ENCODE measurements at regions not wholly inside any gene's neighbourhood (a gene's known extent, or its start where the extent isn't known, plus 50 kb on each side); places are given as distances from the start of the nearest gene placed in this dataset.

DNA sequence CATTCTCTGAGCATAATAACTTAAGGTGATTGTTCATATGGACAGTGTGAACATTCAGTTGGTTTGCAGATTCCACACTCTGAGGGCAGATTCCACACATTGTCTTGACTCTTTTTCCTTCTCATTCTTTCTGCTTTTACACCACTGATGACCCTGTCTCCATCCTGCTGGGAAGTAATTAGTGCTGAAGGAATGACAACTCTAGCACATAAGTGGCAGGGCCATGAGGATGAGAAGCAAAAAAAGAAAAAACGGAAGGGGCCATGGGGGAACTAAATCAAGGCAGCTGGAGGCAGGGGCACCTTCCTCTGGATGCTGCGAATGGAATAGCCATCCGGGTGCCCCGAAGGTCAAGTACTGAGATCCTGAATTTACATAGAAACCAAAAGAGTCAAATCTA lies 944.0 kb downstream of the KCNJ2 start:
- H3K36me3 ChIP-seq (ENCODE audit: insufficient read depth, low read length), result no peaks in the 10 kb centered on the region
- no peak overlapping the region for H3K4me3 ChIP-seq (ENCODE audit: low read length)
- H3K4me1 ChIP-seq (ENCODE audit: insufficient read depth, low read length), result peaks cover 33% of the 10 kb centered on the region
- no peak overlapping the region for H2AFZ ChIP-seq (ENCODE audit: low read depth, low read length)
- no peaks in the 10 kb centered on the region for H3K9me3 ChIP-seq (ENCODE audit: low read length)
- H3K27me3 ChIP-seq (ENCODE audit: insufficient read depth, low read length), result no peaks in the 10 kb centered on the region

DNA sequence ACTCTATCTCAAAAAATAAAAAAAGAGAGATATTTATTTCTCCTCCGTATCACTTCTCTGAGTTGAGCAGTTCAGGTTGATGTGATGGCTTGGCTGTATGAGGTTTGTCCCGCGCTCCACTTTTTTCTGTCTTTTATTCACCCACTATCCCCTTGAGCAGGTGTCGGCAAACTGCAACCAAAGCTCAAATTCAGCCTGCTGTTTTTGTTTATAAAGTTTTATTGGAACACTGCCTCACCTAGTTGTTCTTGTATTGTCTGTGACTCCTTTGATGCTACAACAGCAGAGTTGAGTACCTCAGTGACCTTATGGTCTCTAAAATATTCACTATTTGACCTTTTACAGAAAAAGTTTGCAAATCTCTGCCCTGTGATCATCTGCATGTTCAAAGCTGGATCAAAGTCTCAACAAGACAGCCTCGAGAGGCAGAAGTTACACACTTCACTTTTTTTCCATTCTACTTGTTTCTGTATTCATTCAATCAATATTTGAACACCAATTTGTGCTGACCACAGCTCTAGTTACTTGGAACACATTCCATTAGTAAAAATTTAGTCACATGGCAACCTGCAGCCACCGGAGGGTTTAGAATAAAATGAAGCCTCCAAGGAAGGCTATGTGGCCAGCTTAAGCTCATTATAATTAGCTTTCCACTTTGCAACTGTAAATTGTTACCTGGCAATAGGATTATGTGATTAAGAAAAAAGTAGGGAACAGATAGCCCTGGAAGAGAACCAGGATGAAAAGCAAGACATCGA lies 945.8 kb downstream of the KCNJ2 start:
- Histone ChIP-seq H3K36me3 (ENCODE audit: insufficient read depth, low read length) (no peaks in the 10 kb centered on the region), H3K27me3 (ENCODE audit: insufficient read depth, low read length) (no peaks in the 10 kb centered on the region), H3K4me3 (ENCODE audit: low read length) (no peak overlapping the region), H3K9me3 (ENCODE audit: low read length) (no peaks in the 10 kb centered on the region), H3K4me1 (ENCODE audit: insufficient read depth, low read length) (peaks cover 33% of the 10 kb centered on the region), H2AFZ (ENCODE audit: low read depth, low read length) (no peak overlapping the region)

DNA sequence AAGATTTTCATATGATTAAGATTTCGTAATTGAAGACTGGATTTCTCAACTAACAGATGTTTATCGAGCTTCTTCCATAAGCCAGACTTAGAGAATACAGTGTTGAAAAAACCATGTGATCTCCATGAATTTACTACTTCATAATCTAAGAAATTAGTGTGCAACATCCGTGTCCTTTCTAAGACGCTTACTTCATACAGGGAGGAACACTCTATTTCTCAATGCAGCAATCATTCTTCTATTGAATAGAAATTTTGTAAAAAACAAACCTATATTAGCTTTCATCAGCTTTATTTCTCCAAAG lies 946.3 kb downstream of the KCNJ2 start:
- Histone ChIP-seq H3K36me3 (ENCODE audit: insufficient read depth, low read length) (no peaks in the 10 kb centered on the region), H3K27me3 (ENCODE audit: insufficient read depth, low read length) (no peaks in the 10 kb centered on the region), H2AFZ (ENCODE audit: low read depth, low read length) (no peak overlapping the region), H3K9me3 (ENCODE audit: low read length) (no peaks in the 10 kb centered on the region), H3K4me3 (ENCODE audit: low read length) (no peak overlapping the region), H3K4me1 (ENCODE audit: insufficient read depth, low read length) (peaks cover 33% of the 10 kb centered on the region)

DNA sequence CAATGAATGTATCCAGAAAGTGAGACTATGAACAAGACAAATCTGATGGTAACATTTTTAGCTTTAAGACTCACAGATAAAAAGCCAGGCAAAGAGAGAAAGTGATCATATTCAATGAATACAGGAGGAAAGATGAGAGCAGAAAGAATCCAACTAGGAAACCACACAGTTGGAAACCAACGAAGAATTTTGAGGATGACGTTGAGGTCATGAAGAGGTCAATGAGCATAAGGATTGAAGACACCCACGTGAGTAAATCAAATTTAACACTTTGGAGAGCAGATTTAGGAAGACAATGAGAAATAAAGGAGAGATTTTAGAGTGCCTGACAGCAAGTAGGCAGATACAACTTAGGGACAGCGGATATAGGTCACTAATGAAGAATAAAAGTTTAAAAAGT lies 948.1 kb downstream of the KCNJ2 start:
- Histone ChIP-seq H3K9me3 (ENCODE audit: low read length) (no peaks in the 10 kb centered on the region), H3K4me3 (ENCODE audit: low read length) (no peak overlapping the region), H3K27me3 (ENCODE audit: insufficient read depth, low read length) (no peaks in the 10 kb centered on the region), H2AFZ (ENCODE audit: low read depth, low read length) (no peak overlapping the region), H3K4me1 (ENCODE audit: insufficient read depth, low read length) (peaks cover 33% of the 10 kb centered on the region), H3K36me3 (ENCODE audit: insufficient read depth, low read length) (no peaks in the 10 kb centered on the region)

DNA sequence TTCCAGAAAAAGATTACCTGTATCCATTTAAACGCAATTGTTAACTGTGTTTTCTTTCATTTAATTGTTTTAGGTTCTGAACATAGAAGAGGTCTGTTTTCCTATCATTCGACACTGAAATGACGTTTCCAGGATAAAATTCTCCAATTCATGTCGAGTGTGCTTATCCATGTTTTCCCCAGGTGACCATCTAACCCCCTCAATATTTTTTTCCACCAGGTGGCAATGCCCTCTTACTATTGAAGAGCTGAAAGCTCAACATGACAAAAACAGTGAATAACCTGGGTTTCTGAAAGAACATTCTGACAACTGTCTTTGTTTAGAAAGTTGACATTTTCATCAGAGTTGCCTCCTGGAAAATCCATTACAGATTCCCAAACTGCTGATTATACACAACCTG lies 948.7 kb downstream of the KCNJ2 start:
- Histone ChIP-seq H3K4me1 (ENCODE audit: insufficient read depth, low read length) (peaks cover 30% of the 10 kb centered on the region), H3K27me3 (ENCODE audit: insufficient read depth, low read length) (no peaks in the 10 kb centered on the region), H3K9me3 (ENCODE audit: low read length) (no peaks in the 10 kb centered on the region), H3K4me3 (ENCODE audit: low read length) (no peak overlapping the region), H2AFZ (ENCODE audit: low read depth, low read length) (no peak overlapping the region), H3K36me3 (ENCODE audit: insufficient read depth, low read length) (no peaks in the 10 kb centered on the region)

DNA sequence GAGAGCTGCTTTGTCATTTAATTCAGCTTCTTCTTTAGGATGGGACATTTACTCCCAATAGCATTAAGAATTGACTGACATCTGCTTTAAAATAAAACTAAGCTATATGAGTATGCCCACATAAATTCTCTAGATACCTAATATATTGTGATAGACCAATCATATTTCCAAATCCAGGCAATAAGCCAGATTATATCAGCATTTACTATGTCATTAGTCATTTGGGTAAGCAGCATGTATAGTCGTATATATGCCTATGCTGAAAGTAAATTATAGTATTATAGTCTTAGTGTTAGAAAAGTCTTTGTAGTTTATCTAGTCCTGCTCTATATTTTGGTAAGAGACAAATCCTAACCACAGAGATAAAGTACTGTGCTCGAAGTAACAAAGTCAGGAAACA lies 958.1 kb downstream of the KCNJ2 start:
- H3K9me3 ChIP-seq (ENCODE audit: low read length), result no peaks in the 10 kb centered on the region
- H3K4me1 ChIP-seq (ENCODE audit: insufficient read depth, low read length), result no peaks in the 10 kb centered on the region
- H3K36me3 ChIP-seq (ENCODE audit: insufficient read depth, low read length), result no peaks in the 10 kb centered on the region
- H3K4me3 ChIP-seq (ENCODE audit: low read length), result no peak overlapping the region
- H3K27me3 ChIP-seq (ENCODE audit: insufficient read depth, low read length), result no peaks in the 10 kb centered on the region
- no peak overlapping the region for H2AFZ ChIP-seq (ENCODE audit: low read depth, low read length)

DNA sequence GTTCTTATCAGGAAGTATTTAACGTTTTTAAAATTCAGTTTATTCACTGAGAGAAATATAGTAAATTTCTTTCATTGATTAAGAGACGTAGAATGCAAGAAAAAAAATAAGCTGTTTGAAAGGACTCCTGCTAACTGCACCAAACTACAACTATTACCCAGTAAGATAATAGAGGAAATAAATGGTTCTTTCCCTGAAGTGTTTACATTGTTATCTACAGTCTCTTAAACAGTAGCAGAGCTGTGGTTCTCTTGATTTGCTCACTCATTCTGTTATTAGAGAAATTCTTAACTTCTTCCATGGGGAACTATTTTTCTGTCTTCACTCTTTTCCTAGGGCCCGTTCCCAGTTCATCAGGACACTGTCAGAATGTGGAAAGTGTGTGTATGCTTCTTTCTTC lies 973.0 kb downstream of the KCNJ2 start:
- Histone ChIP-seq H3K4me3 (ENCODE audit: low read length) (no peak overlapping the region), H3K4me1 (ENCODE audit: insufficient read depth, low read length) (peaks cover 10% of the 10 kb centered on the region), H3K9me3 (ENCODE audit: low read length) (no peaks in the 10 kb centered on the region), H3K27me3 (ENCODE audit: insufficient read depth, low read length) (no peaks in the 10 kb centered on the region), H3K36me3 (ENCODE audit: insufficient read depth, low read length) (no peaks in the 10 kb centered on the region), H2AFZ (ENCODE audit: low read depth, low read length) (no peak overlapping the region)

DNA sequence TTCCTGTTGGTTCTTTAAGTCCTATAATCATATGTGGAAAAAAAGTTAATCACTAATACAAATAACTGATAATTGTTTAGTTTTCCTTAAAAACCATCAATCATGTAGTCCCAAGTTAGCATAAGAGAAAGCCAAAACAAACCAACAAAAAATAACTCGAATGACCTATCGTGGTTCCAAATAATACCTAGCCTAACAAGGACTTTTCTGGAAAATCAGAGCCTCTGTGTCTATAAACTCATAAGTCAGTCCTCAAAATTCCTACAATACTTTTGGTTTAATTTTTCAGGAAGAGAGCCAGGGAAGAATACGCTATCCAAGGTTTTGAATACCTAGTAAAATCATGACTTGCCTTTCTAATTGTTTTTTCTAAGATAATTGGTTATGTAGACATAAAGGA lies 975.3 kb upstream of the SOX9 start:
- H3K36me3 ChIP-seq (ENCODE audit: insufficient read depth, low read length), result no peaks in the 10 kb centered on the region
- peaks cover 10% of the 10 kb centered on the region for H3K4me1 ChIP-seq (ENCODE audit: insufficient read depth, low read length)
- H3K9me3 ChIP-seq (ENCODE audit: low read length), result no peaks in the 10 kb centered on the region
- no peak overlapping the region for H2AFZ ChIP-seq (ENCODE audit: low read depth, low read length)
- no peak overlapping the region for H3K4me3 ChIP-seq (ENCODE audit: low read length)
- H3K27me3 ChIP-seq (ENCODE audit: insufficient read depth, low read length), result no peaks in the 10 kb centered on the region

DNA sequence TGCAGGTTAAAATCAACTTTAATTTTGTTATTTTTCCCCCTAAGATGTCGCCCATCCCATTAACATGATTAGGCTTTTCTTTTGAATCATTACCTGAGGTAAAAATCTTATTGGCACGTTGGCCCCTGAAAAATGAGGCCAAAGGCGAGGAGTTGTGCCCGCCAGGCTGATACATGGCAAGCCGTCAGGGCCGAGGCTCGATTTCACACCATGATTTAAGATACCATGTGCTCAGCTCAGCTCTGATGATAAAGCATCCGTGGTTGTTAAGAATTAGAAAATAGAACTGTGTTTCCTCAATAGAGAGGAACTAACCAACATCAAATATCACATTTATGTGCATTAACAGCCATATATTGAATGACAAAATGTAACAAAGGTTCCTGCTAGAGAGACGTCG lies 972.9 kb upstream of the SOX9 start:
- no peak overlapping the region for H2AFZ ChIP-seq (ENCODE audit: low read depth, low read length)
- no peaks in the 10 kb centered on the region for H3K36me3 ChIP-seq (ENCODE audit: insufficient read depth, low read length)
- H3K4me1 ChIP-seq (ENCODE audit: insufficient read depth, low read length), result peaks cover 10% of the 10 kb centered on the region
- no peaks in the 10 kb centered on the region for H3K27me3 ChIP-seq (ENCODE audit: insufficient read depth, low read length)
- no peaks in the 10 kb centered on the region for H3K9me3 ChIP-seq (ENCODE audit: low read length)
- no peak overlapping the region for H3K4me3 ChIP-seq (ENCODE audit: low read length)

DNA sequence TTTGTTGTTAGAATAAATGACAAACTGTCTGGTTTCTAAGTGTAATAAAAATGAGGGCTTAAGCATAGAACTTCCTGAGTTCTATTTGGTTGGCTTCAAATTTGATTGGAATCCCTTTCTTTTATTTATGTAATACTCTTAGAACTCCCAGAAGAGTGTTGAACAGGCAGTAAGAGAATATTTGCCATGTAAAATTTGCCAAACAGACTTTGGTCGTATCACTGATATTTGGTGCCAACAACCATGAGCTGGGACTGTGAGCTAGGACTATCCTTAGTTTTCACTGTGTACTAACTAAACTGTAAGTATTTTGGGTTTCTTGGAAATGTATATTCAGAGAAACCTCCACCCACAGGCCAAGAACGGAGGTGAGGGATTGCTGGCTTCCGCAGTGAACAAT lies 971.2 kb upstream of the SOX9 start:
- H3K9me3 ChIP-seq (ENCODE audit: low read length), result no peaks in the 10 kb centered on the region
- H2AFZ ChIP-seq (ENCODE audit: low read depth, low read length), result no peak overlapping the region
- H3K27me3 ChIP-seq (ENCODE audit: insufficient read depth, low read length), result no peaks in the 10 kb centered on the region
- H3K4me1 ChIP-seq (ENCODE audit: insufficient read depth, low read length), result peaks cover 10% of the 10 kb centered on the region
- H3K4me3 ChIP-seq (ENCODE audit: low read length), result no peak overlapping the region
- no peaks in the 10 kb centered on the region for H3K36me3 ChIP-seq (ENCODE audit: insufficient read depth, low read length)

DNA sequence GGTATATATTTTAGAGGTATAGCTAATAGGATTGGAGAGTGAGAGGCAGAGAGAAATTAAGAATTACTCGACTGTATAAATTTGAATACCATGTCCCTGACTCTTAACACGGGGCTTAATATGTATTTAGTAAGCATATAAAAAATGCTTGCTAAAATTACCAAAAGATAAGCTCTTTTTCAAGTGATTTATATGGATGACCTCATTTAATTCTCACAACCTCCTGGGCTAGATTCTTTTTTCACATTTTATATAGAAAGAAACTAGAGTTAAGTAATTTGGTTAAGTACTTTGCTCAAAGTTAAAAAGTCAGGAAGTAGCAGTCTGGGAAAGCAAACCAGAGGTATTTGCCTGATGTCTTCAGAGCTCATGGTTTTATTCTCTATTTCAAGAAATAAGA lies 963.5 kb upstream of the SOX9 start:
- H2AFZ ChIP-seq (ENCODE audit: low read depth, low read length), result no peak overlapping the region
- no peak overlapping the region for H3K4me3 ChIP-seq (ENCODE audit: low read length)
- H3K27me3 ChIP-seq (ENCODE audit: insufficient read depth, low read length), result no peaks in the 10 kb centered on the region
- H3K9me3 ChIP-seq (ENCODE audit: low read length), result no peaks in the 10 kb centered on the region
- H3K4me1 ChIP-seq (ENCODE audit: insufficient read depth, low read length), result peaks cover 2% of the 10 kb centered on the region
- no peaks in the 10 kb centered on the region for H3K36me3 ChIP-seq (ENCODE audit: insufficient read depth, low read length)

DNA sequence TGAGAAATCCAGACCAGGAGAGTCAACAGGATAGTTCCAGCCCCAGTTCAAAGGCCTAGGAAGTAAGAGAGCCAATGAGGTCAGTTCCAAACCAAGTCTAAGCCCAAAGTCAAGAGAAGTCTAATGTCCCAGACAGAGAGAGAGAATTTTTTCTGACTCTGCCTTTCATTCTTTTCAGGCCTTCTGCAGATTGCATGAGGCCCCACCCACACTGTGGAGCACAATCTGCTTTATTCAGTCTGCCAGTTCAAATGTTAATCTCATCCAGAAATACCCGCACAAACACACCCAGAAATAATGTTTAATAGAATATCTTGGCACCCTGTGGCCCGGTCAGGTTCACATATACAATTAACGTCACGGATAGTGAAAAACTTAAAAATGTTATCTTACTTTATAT lies 962.4 kb upstream of the SOX9 start:
- Histone ChIP-seq H3K4me1 (ENCODE audit: insufficient read depth, low read length) (peaks cover 2% of the 10 kb centered on the region), H3K27me3 (ENCODE audit: insufficient read depth, low read length) (no peaks in the 10 kb centered on the region), H3K4me3 (ENCODE audit: low read length) (no peak overlapping the region), H3K9me3 (ENCODE audit: low read length) (no peaks in the 10 kb centered on the region), H3K36me3 (ENCODE audit: insufficient read depth, low read length) (no peaks in the 10 kb centered on the region), H2AFZ (ENCODE audit: low read depth, low read length) (no peak overlapping the region)

DNA sequence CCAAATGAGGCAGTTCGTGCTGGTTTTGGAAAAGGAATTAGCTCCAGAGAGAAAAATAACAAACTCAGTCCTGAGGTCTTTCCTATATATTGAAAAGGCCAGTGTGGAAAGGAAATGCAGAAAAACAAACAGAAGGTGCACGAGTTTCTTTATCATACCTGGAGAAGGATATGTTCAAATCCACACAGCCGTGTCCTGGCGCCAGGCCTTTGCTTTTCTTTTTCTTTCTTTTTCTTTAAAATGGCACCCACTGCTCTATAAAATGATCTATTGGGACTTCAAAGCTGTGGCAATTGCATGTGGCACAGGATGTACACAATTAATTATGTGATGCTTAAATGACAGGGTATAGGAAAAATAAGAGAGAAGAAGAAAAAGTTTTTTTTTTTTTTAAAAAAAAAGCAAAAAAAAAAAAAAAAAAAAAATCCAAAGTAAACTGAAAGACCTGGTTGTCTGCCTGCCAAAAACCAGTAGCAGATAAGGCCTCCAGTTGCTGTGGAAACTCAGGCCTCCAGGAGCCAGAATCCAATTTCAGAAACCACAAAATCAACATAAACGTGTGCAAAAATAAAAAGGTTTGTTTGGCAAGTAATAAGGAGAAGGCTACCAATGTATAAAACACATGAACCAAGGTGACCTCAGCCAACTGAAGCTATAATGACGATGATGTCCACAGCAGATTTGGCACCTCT lies 957.6 kb upstream of the SOX9 start:
- no peak overlapping the region for H3K4me3 ChIP-seq (ENCODE audit: low read length)
- no peaks in the 10 kb centered on the region for H3K9me3 ChIP-seq (ENCODE audit: low read length)
- no peaks in the 10 kb centered on the region for H3K4me1 ChIP-seq (ENCODE audit: insufficient read depth, low read length)
- H3K36me3 ChIP-seq (ENCODE audit: insufficient read depth, low read length), result no peaks in the 10 kb centered on the region
- no peaks in the 10 kb centered on the region for H3K27me3 ChIP-seq (ENCODE audit: insufficient read depth, low read length)
- H2AFZ ChIP-seq (ENCODE audit: low read depth, low read length), result no peak overlapping the region

DNA sequence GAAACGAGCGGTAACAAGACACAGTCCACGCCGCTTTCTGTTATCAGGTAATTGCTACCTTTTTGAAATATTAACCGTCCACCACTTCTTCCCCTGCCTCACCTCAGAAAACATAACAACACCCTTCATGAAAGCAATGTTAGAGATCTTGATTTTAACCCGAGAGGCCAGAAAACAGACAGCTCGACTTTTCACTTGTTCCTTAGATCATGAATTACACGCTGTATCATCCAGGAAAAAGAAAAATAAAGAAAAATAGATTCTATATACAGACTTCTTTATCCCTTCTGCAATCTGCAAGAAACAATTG lies 957.1 kb upstream of the SOX9 start:
- no peaks in the 10 kb centered on the region for H3K27me3 ChIP-seq (ENCODE audit: insufficient read depth, low read length)
- H2AFZ ChIP-seq (ENCODE audit: low read depth, low read length), result no peak overlapping the region
- H3K36me3 ChIP-seq (ENCODE audit: insufficient read depth, low read length), result no peaks in the 10 kb centered on the region
- no peak overlapping the region for H3K4me3 ChIP-seq (ENCODE audit: low read length)
- no peaks in the 10 kb centered on the region for H3K4me1 ChIP-seq (ENCODE audit: insufficient read depth, low read length)
- no peaks in the 10 kb centered on the region for H3K9me3 ChIP-seq (ENCODE audit: low read length)
